IMR-90 (cell line): ENCODE measurements at regions not wholly inside any gene's neighbourhood (a gene's known extent, or its start where the extent isn't known, plus 50 kb on each side); places are given as distances from the start of the nearest gene placed in this dataset.

Source experiments
- MAZ ChIP-seq: IDR thresholded peaks from 2 replicates; pipeline ENCODE4 v1.6.1; 2012; ENCODE audit warnings: low read depth, mild to moderate bottlenecking, low read length, improper control_type of control experiment, moderate library complexity, borderline replicate concordance
- TF ChIP-seq, protein P1 (sequence below): conservative IDR thresholded peaks from 2 replicates; pipeline ENCODE4 v1.5.1; 2012; ENCODE audit warnings: mild to moderate bottlenecking, low read depth, low read length, improper control_type of control experiment

GRCh38 chr3:74106925-74107324 lies 482.2 kb upstream of the PDZRN3 start:
- TF ChIP-seq, protein P1, sequence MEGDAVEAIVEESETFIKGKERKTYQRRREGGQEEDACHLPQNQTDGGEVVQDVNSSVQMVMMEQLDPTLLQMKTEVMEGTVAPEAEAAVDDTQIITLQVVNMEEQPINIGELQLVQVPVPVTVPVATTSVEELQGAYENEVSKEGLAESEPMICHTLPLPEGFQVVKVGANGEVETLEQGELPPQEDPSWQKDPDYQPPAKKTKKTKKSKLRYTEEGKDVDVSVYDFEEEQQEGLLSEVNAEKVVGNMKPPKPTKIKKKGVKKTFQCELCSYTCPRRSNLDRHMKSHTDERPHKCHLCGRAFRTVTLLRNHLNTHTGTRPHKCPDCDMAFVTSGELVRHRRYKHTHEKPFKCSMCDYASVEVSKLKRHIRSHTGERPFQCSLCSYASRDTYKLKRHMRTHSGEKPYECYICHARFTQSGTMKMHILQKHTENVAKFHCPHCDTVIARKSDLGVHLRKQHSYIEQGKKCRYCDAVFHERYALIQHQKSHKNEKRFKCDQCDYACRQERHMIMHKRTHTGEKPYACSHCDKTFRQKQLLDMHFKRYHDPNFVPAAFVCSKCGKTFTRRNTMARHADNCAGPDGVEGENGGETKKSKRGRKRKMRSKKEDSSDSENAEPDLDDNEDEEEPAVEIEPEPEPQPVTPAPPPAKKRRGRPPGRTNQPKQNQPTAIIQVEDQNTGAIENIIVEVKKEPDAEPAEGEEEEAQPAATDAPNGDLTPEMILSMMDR, result no peak
- TF ChIP-seq MAZ, result no peak
